ENCODE measurements at regions not wholly inside any gene's neighbourhood (a gene's known extent, or its start where the extent isn't known, plus 50 kb on each side); places are given as distances from the start of the nearest gene placed in this dataset.

GRCh38 chr18:22628795-22629510 is 211.2 kb upstream of the CTAGE1 start:
- Histone ChIP-seq H3K18ac (ENCODE audit: low read length) (no peak overlapping the region), H3K27me3 (ENCODE audit: insufficient read depth, low read length) (no peaks in the 10 kb centered on the region), H3K36me3 (ENCODE audit: control insufficient read depth in 1 of 2, insufficient read depth in 2 of 2, low read length in 2 of 2) (no peaks in the 10 kb centered on the region), H2BK120ac (ENCODE audit: insufficient read depth, low read length, poor library complexity) (no peak overlapping the region), H2BK12ac (ENCODE audit: low read length) (no peak overlapping the region), H3K9ac (ENCODE audit: low read length) (no peak overlapping the region), H3K4me3 (ENCODE audit: low read depth, low read length) (no peak overlapping the region), H3K79me2 (ENCODE audit: control insufficient read depth, insufficient read depth, low read length, poor library complexity) (no peaks in the 10 kb centered on the region), H2AK5ac (ENCODE audit: low read length) (no peak overlapping the region), H3K9me3 (ENCODE audit: insufficient read depth, low read depth, low read length) (no peaks in the 10 kb centered on the region), H2AFZ (ENCODE audit: insufficient read depth, low read length, poor library complexity) (no peak overlapping the region), H3K4me1 (ENCODE audit: control insufficient read depth in 1 of 2, insufficient read depth in 2 of 2, low read length in 2 of 2) (no peaks in the 10 kb centered on the region), H3K14ac (ENCODE audit: low read length) (no peak overlapping the region), H3K23ac (ENCODE audit: low read length) (no peak overlapping the region), H4K8ac (ENCODE audit: low read depth, low read length) (no peak overlapping the region), H4K12ac (ENCODE audit: low read depth, low read length) (no peak overlapping the region), H3K27ac (ENCODE audit: low read depth, low read length) (no peak overlapping the region), H3K4me2 (ENCODE audit: low read length) (no peak overlapping the region), H2BK5ac (ENCODE audit: low read depth, low read length, poor library complexity) (no peak overlapping the region), H4K91ac (ENCODE audit: low read depth, low read length) (no peak overlapping the region), H3K79me1 (ENCODE audit: low read length) (no peaks in the 10 kb centered on the region), H3K4ac (ENCODE audit: low read depth, low read length) (no peak overlapping the region)
- DNase-seq = no peak
- WGBS (ENCODE audit: extremely low coverage, insufficient coverage, insufficient read length) = no CpG with 5 or more reads among the region's 14 CpGs

- Histone ChIP-seq H2AK5ac (ENCODE audit: low read length) (no peak overlapping the region), H2BK12ac (ENCODE audit: low read length) (no peak overlapping the region), H3K27ac (ENCODE audit: low read depth, low read length) (no peak overlapping the region), H4K91ac (ENCODE audit: low read depth, low read length) (no peak overlapping the region), H3K9ac (ENCODE audit: low read length) (no peak overlapping the region), H3K18ac (ENCODE audit: low read length) (no peak overlapping the region), H3K23ac (ENCODE audit: low read length) (no peak overlapping the region), H3K14ac (ENCODE audit: low read length) (no peak overlapping the region), H4K12ac (ENCODE audit: low read depth, low read length) (no peak overlapping the region), H3K4ac (ENCODE audit: low read depth, low read length) (no peak overlapping the region), H3K36me3 (ENCODE audit: control insufficient read depth in 1 of 2, insufficient read depth in 2 of 2, low read length in 2 of 2) (no peaks in the 10 kb centered on the region), H3K9me3 (ENCODE audit: insufficient read depth, low read depth, low read length) (peaks cover 2% of the 10 kb centered on the region), H3K4me3 (ENCODE audit: low read depth, low read length) (no peak overlapping the region), H3K79me1 (ENCODE audit: low read length) (no peaks in the 10 kb centered on the region), H3K27me3 (ENCODE audit: insufficient read depth, low read length) (no peaks in the 10 kb centered on the region), H3K4me1 (ENCODE audit: control insufficient read depth in 1 of 2, insufficient read depth in 2 of 2, low read length in 2 of 2) (no peaks in the 10 kb centered on the region), H2BK5ac (ENCODE audit: low read depth, low read length, poor library complexity) (no peak overlapping the region), H4K8ac (ENCODE audit: low read depth, low read length) (no peak overlapping the region), H2BK120ac (ENCODE audit: insufficient read depth, low read length, poor library complexity) (no peak overlapping the region), H3K79me2 (ENCODE audit: control insufficient read depth, insufficient read depth, low read length, poor library complexity) (no peaks in the 10 kb centered on the region), H3K4me2 (ENCODE audit: low read length) (no peak overlapping the region), H2AFZ (ENCODE audit: insufficient read depth, low read length, poor library complexity) (no peak overlapping the region)
- no peak for DNase-seq
- WGBS (ENCODE audit: extremely low coverage, insufficient coverage, insufficient read length) = no CpG with 5 or more reads among the region's 2 CpGs
Observed at GRCh38 chr18:22630980-22631379, 213.3 kb upstream of the CTAGE1 start.

- no peaks in the 10 kb centered on the region for H3K79me2 ChIP-seq (ENCODE audit: control insufficient read depth, insufficient read depth, low read length, poor library complexity)
- WGBS (ENCODE audit: extremely low coverage, insufficient coverage, insufficient read length) = no CpG with 5 or more reads among the region's 4 CpGs
- no peak overlapping the region for H3K27ac ChIP-seq (ENCODE audit: low read depth, low read length)
Observed at GRCh38 chr18:22632191-22632590, 214.5 kb upstream of the CTAGE1 start.

GRCh38 chr18:22634464-22634863 is 216.7 kb upstream of the CTAGE1 start:
- DNase-seq = no peak
- Histone ChIP-seq H3K14ac (ENCODE audit: low read length) (no peak overlapping the region), H3K9ac (ENCODE audit: low read length) (no peak overlapping the region), H3K18ac (ENCODE audit: low read length) (no peak overlapping the region), H3K27ac (ENCODE audit: low read depth, low read length) (no peak overlapping the region), H2AK5ac (ENCODE audit: low read length) (no peak overlapping the region), H3K4me2 (ENCODE audit: low read length) (no peak overlapping the region), H2BK12ac (ENCODE audit: low read length) (no peak overlapping the region), H3K4me3 (ENCODE audit: low read depth, low read length) (no peak overlapping the region), H4K91ac (ENCODE audit: low read depth, low read length) (no peak overlapping the region), H3K23ac (ENCODE audit: low read length) (no peak overlapping the region), H3K9me3 (ENCODE audit: insufficient read depth, low read depth, low read length) (peaks cover 2% of the 10 kb centered on the region), H3K4ac (ENCODE audit: low read depth, low read length) (no peak overlapping the region), H4K12ac (ENCODE audit: low read depth, low read length) (no peak overlapping the region), H3K79me2 (ENCODE audit: control insufficient read depth, insufficient read depth, low read length, poor library complexity) (no peaks in the 10 kb centered on the region), H4K8ac (ENCODE audit: low read depth, low read length) (no peak overlapping the region), H2BK120ac (ENCODE audit: insufficient read depth, low read length, poor library complexity) (no peak overlapping the region), H3K36me3 (ENCODE audit: control insufficient read depth in 1 of 2, insufficient read depth in 2 of 2, low read length in 2 of 2) (no peaks in the 10 kb centered on the region), H2AFZ (ENCODE audit: insufficient read depth, low read length, poor library complexity) (no peak overlapping the region), H3K79me1 (ENCODE audit: low read length) (no peaks in the 10 kb centered on the region), H3K4me1 (ENCODE audit: control insufficient read depth in 1 of 2, insufficient read depth in 2 of 2, low read length in 2 of 2) (no peaks in the 10 kb centered on the region), H3K27me3 (ENCODE audit: insufficient read depth, low read length) (no peaks in the 10 kb centered on the region), H2BK5ac (ENCODE audit: low read depth, low read length, poor library complexity) (no peak overlapping the region)
- WGBS (ENCODE audit: extremely low coverage, insufficient coverage, insufficient read length) = no CpG with 5 or more reads among the region's 3 CpGs

More at GRCh38 chr18:22632191-22632590, 214.5 kb upstream of the CTAGE1 start:
- no peaks in the 10 kb centered on the region for H3K27me3 ChIP-seq (ENCODE audit: insufficient read depth, low read length)
- no peak for DNase-seq
- H4K91ac ChIP-seq (ENCODE audit: low read depth, low read length) = no peak overlapping the region
- no peak overlapping the region for H3K18ac ChIP-seq (ENCODE audit: low read length)
- no peak overlapping the region for H4K8ac ChIP-seq (ENCODE audit: low read depth, low read length)
- no peak overlapping the region for H3K23ac ChIP-seq (ENCODE audit: low read length)
- H3K4me2 ChIP-seq (ENCODE audit: low read length) = no peak overlapping the region
- H3K4ac ChIP-seq (ENCODE audit: low read depth, low read length) = no peak overlapping the region
- no peak overlapping the region for H4K12ac ChIP-seq (ENCODE audit: low read depth, low read length)
- no peak overlapping the region for H2AK5ac ChIP-seq (ENCODE audit: low read length)
- no peak overlapping the region for H3K4me3 ChIP-seq (ENCODE audit: low read depth, low read length)
- H3K9me3 ChIP-seq (ENCODE audit: insufficient read depth, low read depth, low read length) = peaks cover 2% of the 10 kb centered on the region
- H3K36me3 ChIP-seq (ENCODE audit: control insufficient read depth in 1 of 2, insufficient read depth in 2 of 2, low read length in 2 of 2) = no peaks in the 10 kb centered on the region
- H2BK5ac ChIP-seq (ENCODE audit: low read depth, low read length, poor library complexity) = no peak overlapping the region
- H3K79me1 ChIP-seq (ENCODE audit: low read length) = no peaks in the 10 kb centered on the region
- H3K14ac ChIP-seq (ENCODE audit: low read length) = no peak overlapping the region
- H2AFZ ChIP-seq (ENCODE audit: insufficient read depth, low read length, poor library complexity) = no peak overlapping the region
- no peak overlapping the region for H3K9ac ChIP-seq (ENCODE audit: low read length)
- no peaks in the 10 kb centered on the region for H3K4me1 ChIP-seq (ENCODE audit: control insufficient read depth in 1 of 2, insufficient read depth in 2 of 2, low read length in 2 of 2)
- no peak overlapping the region for H2BK120ac ChIP-seq (ENCODE audit: insufficient read depth, low read length, poor library complexity)
- no peak overlapping the region for H2BK12ac ChIP-seq (ENCODE audit: low read length)

Measured in trophoblast cell (in vitro differentiated cells and primary cell).